DND-41 (cell line): ENCODE measurements at regions not wholly inside any gene's neighbourhood (a gene's known extent, or its start where the extent isn't known, plus 50 kb on each side); places are given as distances from the start of the nearest gene placed in this dataset.

Experiments
- EZH2 ChIP-seq: IDR thresholded peaks from 3 replicates; pipeline ENCODE4 v1.6.1; 2012; ENCODE audit warnings: borderline replicate concordance, low read depth, mild to moderate bottlenecking, moderate library complexity, low read length, inconsistent platforms; ENCODE audit not compliant: severe bottlenecking
- TF ChIP-seq, protein P1 (sequence below): IDR thresholded peaks from 2 replicates; pipeline ENCODE4 v1.5.1; 2012; ENCODE audit warnings: borderline replicate concordance, low read length, moderate library complexity, mild to moderate bottlenecking; ENCODE audit not compliant: poor library complexity, severe bottlenecking; ENCODE audit errors: extremely low read depth

DNA sequence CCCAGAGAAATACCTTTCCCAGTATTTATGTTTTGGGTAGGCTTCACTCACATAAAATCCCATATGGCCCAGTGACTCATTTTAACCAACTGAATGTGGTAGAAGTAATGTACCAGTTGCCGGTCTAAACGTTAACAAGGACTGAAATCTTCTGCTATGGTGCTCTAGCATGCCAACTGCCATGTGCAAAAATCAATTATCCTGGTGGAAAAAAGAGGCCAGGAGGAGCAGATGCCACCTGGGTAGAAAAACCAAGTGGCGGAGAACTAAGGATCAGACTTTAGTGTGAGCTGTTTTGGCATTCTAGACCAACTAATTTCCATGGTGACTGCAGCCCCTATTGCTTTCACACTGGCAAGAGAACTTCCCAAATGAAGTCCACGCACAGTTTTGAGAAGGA lies 1660.7 kb upstream of the ADGRL3 start:
- TF ChIP-seq, protein P1, sequence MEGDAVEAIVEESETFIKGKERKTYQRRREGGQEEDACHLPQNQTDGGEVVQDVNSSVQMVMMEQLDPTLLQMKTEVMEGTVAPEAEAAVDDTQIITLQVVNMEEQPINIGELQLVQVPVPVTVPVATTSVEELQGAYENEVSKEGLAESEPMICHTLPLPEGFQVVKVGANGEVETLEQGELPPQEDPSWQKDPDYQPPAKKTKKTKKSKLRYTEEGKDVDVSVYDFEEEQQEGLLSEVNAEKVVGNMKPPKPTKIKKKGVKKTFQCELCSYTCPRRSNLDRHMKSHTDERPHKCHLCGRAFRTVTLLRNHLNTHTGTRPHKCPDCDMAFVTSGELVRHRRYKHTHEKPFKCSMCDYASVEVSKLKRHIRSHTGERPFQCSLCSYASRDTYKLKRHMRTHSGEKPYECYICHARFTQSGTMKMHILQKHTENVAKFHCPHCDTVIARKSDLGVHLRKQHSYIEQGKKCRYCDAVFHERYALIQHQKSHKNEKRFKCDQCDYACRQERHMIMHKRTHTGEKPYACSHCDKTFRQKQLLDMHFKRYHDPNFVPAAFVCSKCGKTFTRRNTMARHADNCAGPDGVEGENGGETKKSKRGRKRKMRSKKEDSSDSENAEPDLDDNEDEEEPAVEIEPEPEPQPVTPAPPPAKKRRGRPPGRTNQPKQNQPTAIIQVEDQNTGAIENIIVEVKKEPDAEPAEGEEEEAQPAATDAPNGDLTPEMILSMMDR, result no peak
- TF ChIP-seq EZH2, result no peak
